ENCODE measurements at regions not wholly inside any gene's neighbourhood (a gene's known extent, or its start where the extent isn't known, plus 50 kb on each side); places are given as distances from the start of the nearest gene placed in this dataset.

DNA sequence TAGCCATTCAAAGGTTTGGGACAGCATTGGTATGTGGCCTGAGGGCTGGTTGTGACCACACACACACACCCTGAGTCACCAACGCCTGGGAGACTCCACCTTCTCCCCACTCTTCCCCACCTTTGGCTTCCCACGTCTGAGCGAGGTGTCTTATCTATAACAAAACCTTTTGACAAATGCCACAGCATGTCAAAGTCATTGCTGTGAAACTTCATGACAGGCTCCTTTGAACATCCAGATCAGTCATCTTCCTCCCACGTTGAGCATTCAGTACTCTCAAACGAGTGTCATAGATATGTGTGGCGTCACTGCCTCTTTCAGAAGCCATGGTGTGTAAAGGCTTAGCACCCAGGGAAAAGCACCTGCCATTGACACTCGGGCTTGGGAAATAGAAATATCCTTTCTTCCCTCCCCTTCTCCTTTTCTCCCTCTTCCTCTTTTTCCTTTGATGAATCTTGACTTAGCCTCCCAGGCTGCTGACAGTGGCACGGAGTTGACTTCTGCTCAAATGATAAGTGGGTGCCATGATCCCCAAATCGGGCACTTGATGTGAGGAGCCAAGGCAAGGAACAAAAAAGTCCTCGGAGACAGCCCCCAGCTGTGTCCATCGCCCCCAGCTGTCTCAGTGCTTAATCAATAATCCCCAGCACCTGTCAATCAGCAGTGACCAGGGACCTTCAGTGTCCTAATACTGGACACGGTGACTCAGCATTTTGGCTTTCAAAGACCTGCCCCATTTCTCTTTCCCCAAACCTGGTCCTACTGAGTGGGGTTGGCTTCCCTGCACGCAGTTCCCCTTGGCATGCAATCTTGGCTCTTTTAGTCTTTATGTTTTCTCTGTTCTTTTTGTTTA is 114.8 kb downstream of the FGF18 start:
- no peaks in the 10 kb centered on the region for H3K9me2 ChIP-seq (ENCODE audit: insufficient read depth, low read length)
- H3K9me3 ChIP-seq (ENCODE audit: low read length) = no peaks in the 10 kb centered on the region
- no peak overlapping the region for H3K9ac ChIP-seq (ENCODE audit: low read length)
- TF ChIP-seq EP300 (conservative IDR thresholded peaks at IDR 0.05; ENCODE audit: poor library complexity, severe bottlenecking) (peak; percentile 78), EZH2 (IDR thresholded peaks at IDR 0.05; ENCODE audit: borderline replicate concordance, insufficient read depth, low read length, poor library complexity, severe bottlenecking) (no peak), POLR2AphosphoS5 (IDR thresholded peaks at IDR 0.05) (peak; percentile 56), TAF1 (IDR thresholded peaks at IDR 0.05; ENCODE audit: low read depth) (no peak), MXI1 (conservative IDR thresholded peaks at IDR 0.05; ENCODE audit: poor library complexity, severe bottlenecking) (no peak), RAD21 (conservative IDR thresholded peaks at IDR 0.05) (no peak), CTCF (IDR thresholded peaks at IDR 0.05; ENCODE audit: poor library complexity, severe bottlenecking) (no peak), SMC3 (conservative IDR thresholded peaks at IDR 0.05; ENCODE audit: poor library complexity) (no peak)
- TF ChIP-seq, protein P1, sequence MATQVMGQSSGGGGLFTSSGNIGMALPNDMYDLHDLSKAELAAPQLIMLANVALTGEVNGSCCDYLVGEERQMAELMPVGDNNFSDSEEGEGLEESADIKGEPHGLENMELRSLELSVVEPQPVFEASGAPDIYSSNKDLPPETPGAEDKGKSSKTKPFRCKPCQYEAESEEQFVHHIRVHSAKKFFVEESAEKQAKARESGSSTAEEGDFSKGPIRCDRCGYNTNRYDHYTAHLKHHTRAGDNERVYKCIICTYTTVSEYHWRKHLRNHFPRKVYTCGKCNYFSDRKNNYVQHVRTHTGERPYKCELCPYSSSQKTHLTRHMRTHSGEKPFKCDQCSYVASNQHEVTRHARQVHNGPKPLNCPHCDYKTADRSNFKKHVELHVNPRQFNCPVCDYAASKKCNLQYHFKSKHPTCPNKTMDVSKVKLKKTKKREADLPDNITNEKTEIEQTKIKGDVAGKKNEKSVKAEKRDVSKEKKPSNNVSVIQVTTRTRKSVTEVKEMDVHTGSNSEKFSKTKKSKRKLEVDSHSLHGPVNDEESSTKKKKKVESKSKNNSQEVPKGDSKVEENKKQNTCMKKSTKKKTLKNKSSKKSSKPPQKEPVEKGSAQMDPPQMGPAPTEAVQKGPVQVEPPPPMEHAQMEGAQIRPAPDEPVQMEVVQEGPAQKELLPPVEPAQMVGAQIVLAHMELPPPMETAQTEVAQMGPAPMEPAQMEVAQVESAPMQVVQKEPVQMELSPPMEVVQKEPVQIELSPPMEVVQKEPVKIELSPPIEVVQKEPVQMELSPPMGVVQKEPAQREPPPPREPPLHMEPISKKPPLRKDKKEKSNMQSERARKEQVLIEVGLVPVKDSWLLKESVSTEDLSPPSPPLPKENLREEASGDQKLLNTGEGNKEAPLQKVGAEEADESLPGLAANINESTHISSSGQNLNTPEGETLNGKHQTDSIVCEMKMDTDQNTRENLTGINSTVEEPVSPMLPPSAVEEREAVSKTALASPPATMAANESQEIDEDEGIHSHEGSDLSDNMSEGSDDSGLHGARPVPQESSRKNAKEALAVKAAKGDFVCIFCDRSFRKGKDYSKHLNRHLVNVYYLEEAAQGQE (IDR thresholded peaks at IDR 0.05; ENCODE audit: borderline replicate concordance) = peak; percentile 13
- no peaks in the 10 kb centered on the region for H3K79me2 ChIP-seq (replicated peaks; ENCODE audit: insufficient read depth, low read length)
- H2AFZ ChIP-seq (ENCODE audit: low read depth, low read length) = no peak overlapping the region
- H3K27me3 ChIP-seq (ENCODE audit: insufficient read depth, low read depth, low read length) = no peaks in the 10 kb centered on the region
- H3K27ac ChIP-seq (ENCODE audit: low read length) = no peak overlapping the region
- H4K20me1 ChIP-seq (ENCODE audit: insufficient read depth) = no peaks in the 10 kb centered on the region
- no peaks in the 10 kb centered on the region for H3K36me3 ChIP-seq (ENCODE audit: insufficient read depth, low read length)
- H3K4me2 ChIP-seq (ENCODE audit: low read length) = no peak overlapping the region
- H3F3A ChIP-seq (ENCODE audit: insufficient read depth, low read length, poor library complexity, severe bottlenecking) = no peaks in the 10 kb centered on the region
- no peak overlapping the region for H3K4me3 ChIP-seq (ENCODE audit: low read length)

DNA sequence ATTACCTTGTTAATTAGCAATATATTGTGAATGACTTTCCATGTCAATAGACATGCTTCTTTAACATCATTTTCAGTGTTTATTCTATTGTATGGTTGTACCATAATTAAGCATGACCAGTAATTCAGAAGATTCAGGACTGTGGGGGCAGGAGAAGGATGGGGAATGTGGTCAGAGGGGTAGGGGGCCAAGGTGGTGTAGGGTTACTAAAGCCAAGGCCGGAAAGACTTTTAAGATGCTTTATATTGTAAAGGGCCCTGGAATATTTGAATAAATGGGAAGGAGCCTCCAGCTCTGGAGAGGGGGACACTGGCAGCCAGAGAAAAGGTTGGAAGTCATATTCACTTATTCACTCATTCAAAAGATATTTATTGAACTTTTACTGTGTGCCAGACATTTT is 115.7 kb downstream of the FGF18 start:
- no peaks in the 10 kb centered on the region for H3K36me3 ChIP-seq (ENCODE audit: insufficient read depth, low read length)
- H3K79me2 ChIP-seq (replicated peaks; ENCODE audit: insufficient read depth, low read length) = no peaks in the 10 kb centered on the region
- no peaks in the 10 kb centered on the region for H3F3A ChIP-seq (ENCODE audit: insufficient read depth, low read length, poor library complexity, severe bottlenecking)
- no peak overlapping the region for H3K9ac ChIP-seq (ENCODE audit: low read length)
- H3K9me3 ChIP-seq (ENCODE audit: low read length) = no peaks in the 10 kb centered on the region
- H4K20me1 ChIP-seq (ENCODE audit: insufficient read depth) = no peaks in the 10 kb centered on the region
- no peak overlapping the region for H2AFZ ChIP-seq (ENCODE audit: low read depth, low read length)
- H3K27me3 ChIP-seq (ENCODE audit: insufficient read depth, low read depth, low read length) = no peaks in the 10 kb centered on the region
- H3K4me3 ChIP-seq (ENCODE audit: low read length) = no peak overlapping the region
- H3K4me2 ChIP-seq (ENCODE audit: low read length) = no peak overlapping the region
- no peaks in the 10 kb centered on the region for H3K9me2 ChIP-seq (ENCODE audit: insufficient read depth, low read length)
- TF ChIP-seq POLR2AphosphoS5 (IDR thresholded peaks at IDR 0.05) = no peak
- TF ChIP-seq, protein P1 (IDR thresholded peaks at IDR 0.05; ENCODE audit: borderline replicate concordance) = no peak
- TF ChIP-seq SMC3 (conservative IDR thresholded peaks at IDR 0.05; ENCODE audit: poor library complexity) = no peak
- no peak for TF ChIP-seq RAD21 (conservative IDR thresholded peaks at IDR 0.05)
- no peak for TF ChIP-seq EZH2 (IDR thresholded peaks at IDR 0.05; ENCODE audit: borderline replicate concordance, insufficient read depth, low read length, poor library complexity, severe bottlenecking)
- no peak for TF ChIP-seq EP300 (conservative IDR thresholded peaks at IDR 0.05; ENCODE audit: poor library complexity, severe bottlenecking)
- TF ChIP-seq MXI1 (conservative IDR thresholded peaks at IDR 0.05; ENCODE audit: poor library complexity, severe bottlenecking) = no peak
- TF ChIP-seq CTCF (IDR thresholded peaks at IDR 0.05; ENCODE audit: poor library complexity, severe bottlenecking) = no peak
- TF ChIP-seq TAF1 (IDR thresholded peaks at IDR 0.05; ENCODE audit: low read depth) = no peak
- H3K27ac ChIP-seq (ENCODE audit: low read length) = no peak overlapping the region

All from neural cell (in vitro differentiated cells).